ENCODE measurements at regions not wholly inside any gene's neighbourhood (a gene's known extent, or its start where the extent isn't known, plus 50 kb on each side); places are given as distances from the start of the nearest gene placed in this dataset.
"Not testable (repeated sequence)": the region's sequence is repeated elsewhere in the genome, so short reads cannot be mapped to it uniquely, and the experiment has no call there.

DNA sequence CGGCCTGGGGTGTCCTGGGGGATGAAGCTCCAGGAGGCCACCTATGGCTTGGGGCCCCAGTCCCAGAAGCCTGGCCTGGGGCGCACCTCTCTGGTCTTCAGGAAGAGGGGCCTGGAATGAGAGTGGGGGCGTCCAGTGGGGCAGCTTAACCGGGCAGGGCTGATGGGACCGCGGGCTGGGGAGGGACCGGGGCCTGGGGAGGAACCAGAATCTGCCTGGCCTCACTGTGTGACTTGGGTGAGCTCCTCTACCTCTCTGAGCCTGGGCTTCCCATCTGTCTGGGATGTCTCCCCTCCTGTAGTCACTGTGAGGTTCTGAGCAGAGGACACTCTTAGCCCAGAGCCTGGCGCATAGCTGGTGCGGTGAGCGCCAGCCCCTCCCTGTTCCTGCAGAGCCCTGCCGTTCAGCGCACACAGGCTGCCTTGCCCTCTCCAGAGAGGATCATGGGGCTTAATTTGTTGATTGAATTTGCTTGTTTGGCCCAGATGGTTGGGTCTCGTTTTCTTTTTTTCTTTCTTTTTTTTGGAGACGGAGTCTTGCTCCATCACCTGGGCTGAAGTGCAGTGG lies 378.4 kb upstream of the ZNF722 start:
- H2BK12ac ChIP-seq (ENCODE audit: low read depth, low read length); H3K79me2 ChIP-seq (ENCODE audit: control insufficient read depth in 1 of 2, insufficient read depth in 2 of 2, low read length in 2 of 2); H3K4me3 ChIP-seq (ENCODE audit: extremely low read depth in 1 of 4, insufficient read depth in 2 of 4, low read depth in 3 of 4, low read length in 4 of 4); DNase-seq (ENCODE audit: low read depth in 1 of 2, low spot score in 2 of 2); H3K56ac ChIP-seq (replicated peaks; ENCODE audit: insufficient read length, low read depth, low read length); H2AK5ac ChIP-seq (ENCODE audit: low read depth, low read length); H2BK20ac ChIP-seq (ENCODE audit: low read length); H4K5ac ChIP-seq (ENCODE audit: insufficient read length, low read depth, low read length); H3K27ac ChIP-seq (ENCODE audit: low read depth, low read length); H2AFZ ChIP-seq (ENCODE audit: low read length); H3K14ac ChIP-seq (ENCODE audit: insufficient read length); H2BK15ac ChIP-seq (ENCODE audit: low read length); H3K27me3 ChIP-seq (replicated peaks in 1 of 4; ENCODE audit: control insufficient read depth in 3 of 4, extremely low read depth in 1 of 4, insufficient read depth in 3 of 4, low read length in 3 of 4); POLR2A ChIA-PET (ENCODE audit: partially characterized antibody); H3K9ac ChIP-seq (replicated peaks in 1 of 4; ENCODE audit: extremely low read depth in 1 of 4, low read depth in 3 of 4, low read length in 3 of 4); H3K18ac ChIP-seq (ENCODE audit: extremely low read depth, low read length); H3K4me2 ChIP-seq (ENCODE audit: insufficient read depth in 1 of 2, low read depth in 2 of 2, low read length in 2 of 2); H3K23me2 ChIP-seq (ENCODE audit: low read depth, low read length); H3K9me3 ChIP-seq (ENCODE audit: insufficient read depth in 2 of 2, low read depth in 1 of 2, low read length in 1 of 2); CTCF ChIA-PET (ENCODE audit: partially characterized antibody); H2BK120ac ChIP-seq (replicated peaks; ENCODE audit: low read depth, low read length); H3K4ac ChIP-seq (replicated peaks; ENCODE audit: insufficient read length, low read depth, low read length); FAIRE-seq; H4K20me1 ChIP-seq (replicated peaks in 1 of 2; ENCODE audit: control insufficient read depth in 1 of 2, insufficient read depth in 2 of 2, low read length in 2 of 2); H3K4me1 ChIP-seq (replicated peaks in 1 of 4; ENCODE audit: control insufficient read depth in 3 of 4, insufficient read depth in 4 of 4, low read length in 3 of 4); H4K8ac ChIP-seq (ENCODE audit: extremely low read depth, insufficient read depth, low read length); H4K91ac ChIP-seq (replicated peaks; ENCODE audit: insufficient read length, low read length); H3K23ac ChIP-seq (ENCODE audit: insufficient read length); H2BK5ac ChIP-seq (ENCODE audit: low read depth, low read length); H3K79me1 ChIP-seq (ENCODE audit: low read depth, low read length); H3K36me3 ChIP-seq (ENCODE audit: control insufficient read depth in 2 of 4, insufficient read depth in 4 of 4, low read length in 3 of 4): not testable (repeated sequence)
- WGBS, 2 experiments (ENCODE audit: extremely low coverage in 1 of 2, insufficient coverage in 1 of 2, insufficient read length in 1 of 2, insufficient replicate concordance in 2 of 2, low coverage in 1 of 2, low lambda C conversion rate in 2 of 2, missing lambda C conversion rate in 1 of 2) = 100% methylated on average over 3 of the region's 14 CpGs; no CpG with 5 or more reads in 1 of the 2 experiments
